GM10266 (cell line): ENCODE measurements at regions not wholly inside any gene's neighbourhood (a gene's known extent, or its start where the extent isn't known, plus 50 kb on each side); places are given as distances from the start of the nearest gene placed in this dataset.

Experiments used
- DNase-seq: peaks from one replicate; pipeline ENCODE4 v3.0.0; 2012; ENCODE audit errors: extremely low spot score
- TF ChIP-seq, protein P1 (sequence below): IDR thresholded peaks from 2 replicates; pipeline ENCODE4 v1.5.1; 2012; ENCODE audit warnings: mild to moderate bottlenecking, low read depth; ENCODE audit not compliant: control insufficient read depth, insufficient read depth; ENCODE audit errors: missing control alignments

DNA sequence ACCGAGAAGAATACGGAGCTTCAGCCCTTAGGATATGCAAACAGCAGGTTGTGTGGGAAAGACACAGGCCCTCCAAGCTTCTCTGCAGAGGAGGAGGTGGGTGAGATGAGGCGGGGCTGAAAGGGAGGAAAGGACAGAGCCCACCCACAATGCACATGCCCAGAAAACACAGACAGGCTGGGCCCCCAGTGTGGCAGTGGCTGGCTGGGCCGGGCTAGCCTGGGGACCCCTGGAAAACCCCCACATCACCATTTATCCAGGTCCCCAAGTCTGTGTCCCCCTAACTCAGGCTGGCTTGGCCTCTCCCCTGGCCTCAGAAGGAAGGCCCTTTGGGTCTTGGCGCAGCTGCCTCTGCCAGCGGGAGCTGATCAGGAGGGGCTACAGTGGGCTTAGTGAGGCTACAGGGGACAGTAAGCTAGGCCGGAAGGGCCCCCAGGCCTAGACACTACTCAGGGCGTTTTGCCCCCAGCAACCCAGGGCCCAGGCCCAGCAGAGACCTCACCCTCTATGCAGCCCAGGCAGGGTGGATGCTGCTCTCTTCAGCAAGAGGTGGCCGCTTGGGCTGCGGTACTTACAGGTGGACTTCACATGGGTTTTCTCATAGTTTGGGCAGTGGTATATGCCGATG is 119.5 kb downstream of the TUBA3C start:
- no peak for DNase-seq
- TF ChIP-seq, protein P1, sequence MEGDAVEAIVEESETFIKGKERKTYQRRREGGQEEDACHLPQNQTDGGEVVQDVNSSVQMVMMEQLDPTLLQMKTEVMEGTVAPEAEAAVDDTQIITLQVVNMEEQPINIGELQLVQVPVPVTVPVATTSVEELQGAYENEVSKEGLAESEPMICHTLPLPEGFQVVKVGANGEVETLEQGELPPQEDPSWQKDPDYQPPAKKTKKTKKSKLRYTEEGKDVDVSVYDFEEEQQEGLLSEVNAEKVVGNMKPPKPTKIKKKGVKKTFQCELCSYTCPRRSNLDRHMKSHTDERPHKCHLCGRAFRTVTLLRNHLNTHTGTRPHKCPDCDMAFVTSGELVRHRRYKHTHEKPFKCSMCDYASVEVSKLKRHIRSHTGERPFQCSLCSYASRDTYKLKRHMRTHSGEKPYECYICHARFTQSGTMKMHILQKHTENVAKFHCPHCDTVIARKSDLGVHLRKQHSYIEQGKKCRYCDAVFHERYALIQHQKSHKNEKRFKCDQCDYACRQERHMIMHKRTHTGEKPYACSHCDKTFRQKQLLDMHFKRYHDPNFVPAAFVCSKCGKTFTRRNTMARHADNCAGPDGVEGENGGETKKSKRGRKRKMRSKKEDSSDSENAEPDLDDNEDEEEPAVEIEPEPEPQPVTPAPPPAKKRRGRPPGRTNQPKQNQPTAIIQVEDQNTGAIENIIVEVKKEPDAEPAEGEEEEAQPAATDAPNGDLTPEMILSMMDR = no peak

DNA sequence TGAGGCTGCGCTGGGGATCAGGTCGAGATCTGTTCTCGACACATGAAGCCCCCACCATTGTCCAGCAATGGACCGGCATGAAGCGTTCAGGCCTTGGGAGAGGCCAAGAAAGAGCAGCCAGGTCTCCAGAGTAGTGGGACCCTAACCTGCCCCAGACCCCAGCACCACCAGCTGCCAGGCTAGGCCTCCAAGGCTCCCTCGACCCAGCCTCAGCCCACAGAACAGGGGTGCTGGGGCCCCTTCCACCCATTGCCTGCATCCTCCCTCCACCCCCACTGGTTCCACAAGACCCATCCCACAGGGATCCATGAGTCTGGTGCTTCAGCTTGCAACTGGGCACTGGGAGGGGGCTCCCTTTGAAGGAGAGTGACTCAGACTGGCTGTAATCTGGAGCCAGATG is 120.3 kb downstream of the TUBA3C start:
- no peak for DNase-seq
- TF ChIP-seq, protein P1 = no peak

DNA sequence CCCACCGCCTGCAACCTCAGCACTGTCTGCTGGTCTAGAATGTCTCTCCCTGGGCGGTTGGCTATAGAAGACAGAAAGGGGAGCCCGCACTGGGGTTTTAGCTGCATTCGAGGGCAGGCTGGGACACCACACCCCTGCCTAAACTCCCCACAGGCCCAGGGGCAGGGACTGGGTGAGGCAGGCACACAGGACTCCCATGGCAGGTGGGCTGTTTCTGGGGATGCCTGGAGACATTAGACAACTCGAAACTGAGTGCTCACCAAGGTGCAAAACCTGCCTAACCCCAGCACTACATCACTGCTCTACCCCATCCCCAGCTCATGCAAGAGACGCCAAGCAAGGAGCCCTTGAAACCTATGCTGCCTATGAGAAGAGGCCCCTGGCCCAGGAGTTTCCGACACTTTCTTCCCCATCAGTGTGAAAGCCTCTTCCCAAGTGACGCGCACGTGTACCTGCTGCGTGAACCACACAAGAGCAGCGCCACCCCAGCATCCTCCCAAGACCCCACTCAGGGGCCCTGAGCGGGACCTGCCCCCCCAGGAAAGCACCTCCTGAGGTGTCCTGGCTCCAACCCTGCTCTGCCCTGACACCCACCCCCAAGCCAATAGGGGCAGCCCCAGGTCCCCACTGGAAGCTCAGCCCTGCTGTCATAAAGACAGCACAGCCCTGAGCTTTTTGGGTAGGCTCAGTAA is 121.2 kb downstream of the TUBA3C start:
- TF ChIP-seq, protein P1 = no peak
- DNase-seq = no peak

DNA sequence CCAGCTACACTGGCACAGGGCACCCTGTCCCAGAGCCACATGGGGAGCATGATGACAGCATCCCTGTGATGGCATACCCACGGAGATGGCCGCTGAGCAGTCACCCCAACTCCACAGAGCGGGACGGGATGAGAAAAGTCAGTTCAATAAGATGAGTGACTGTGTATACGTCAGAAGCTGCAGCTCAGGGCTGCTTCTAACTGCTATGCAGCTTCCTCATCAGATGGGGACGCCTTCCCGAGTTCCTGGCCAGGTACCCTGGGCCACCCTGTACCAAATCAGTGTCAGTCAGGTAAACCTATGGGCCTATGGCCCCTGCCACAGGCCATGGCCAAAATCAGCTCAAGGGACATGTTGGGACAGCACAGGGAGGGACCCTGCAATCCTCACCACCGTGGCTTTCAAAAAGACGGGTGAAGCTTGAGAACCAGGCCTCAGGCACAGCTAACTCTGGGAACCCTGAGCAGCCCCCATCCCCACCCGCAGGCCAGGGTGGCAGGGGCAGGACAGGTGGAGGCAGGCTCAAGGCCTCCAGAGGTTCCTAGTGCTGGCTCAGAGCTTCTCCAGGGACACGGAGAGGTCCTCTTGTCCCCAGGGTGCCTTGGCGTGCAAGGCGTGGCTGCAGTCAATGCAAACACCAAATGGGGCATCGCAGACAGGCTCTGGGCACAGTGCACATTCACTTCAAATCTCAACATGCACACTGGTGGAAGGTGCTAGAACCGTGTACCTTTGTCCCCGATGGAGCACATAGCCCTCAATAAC is 122.4 kb downstream of the TUBA3C start:
- TF ChIP-seq, protein P1 = no peak
- no peak for DNase-seq

DNA sequence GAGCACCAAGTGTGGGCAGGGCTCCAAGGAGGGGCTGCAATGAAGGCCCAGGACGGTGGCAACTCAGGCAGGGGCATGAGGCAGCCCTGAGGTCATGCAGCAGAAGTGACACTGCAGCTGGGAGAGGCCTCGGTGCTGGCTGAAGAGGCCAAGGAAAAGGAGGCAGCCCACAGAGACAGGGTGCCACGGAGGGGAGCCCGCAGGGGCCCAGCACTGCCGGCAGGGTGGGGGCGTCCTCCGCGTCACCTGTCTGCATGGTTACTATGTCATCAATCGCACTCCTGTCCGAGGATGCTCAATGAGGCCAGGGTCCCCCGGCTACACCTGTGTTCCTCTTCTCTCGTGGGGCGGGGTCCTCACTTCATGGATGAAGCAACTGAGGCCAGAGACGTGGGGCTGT is 123.1 kb downstream of the TUBA3C start:
- TF ChIP-seq, protein P1 = no peak

DNA sequence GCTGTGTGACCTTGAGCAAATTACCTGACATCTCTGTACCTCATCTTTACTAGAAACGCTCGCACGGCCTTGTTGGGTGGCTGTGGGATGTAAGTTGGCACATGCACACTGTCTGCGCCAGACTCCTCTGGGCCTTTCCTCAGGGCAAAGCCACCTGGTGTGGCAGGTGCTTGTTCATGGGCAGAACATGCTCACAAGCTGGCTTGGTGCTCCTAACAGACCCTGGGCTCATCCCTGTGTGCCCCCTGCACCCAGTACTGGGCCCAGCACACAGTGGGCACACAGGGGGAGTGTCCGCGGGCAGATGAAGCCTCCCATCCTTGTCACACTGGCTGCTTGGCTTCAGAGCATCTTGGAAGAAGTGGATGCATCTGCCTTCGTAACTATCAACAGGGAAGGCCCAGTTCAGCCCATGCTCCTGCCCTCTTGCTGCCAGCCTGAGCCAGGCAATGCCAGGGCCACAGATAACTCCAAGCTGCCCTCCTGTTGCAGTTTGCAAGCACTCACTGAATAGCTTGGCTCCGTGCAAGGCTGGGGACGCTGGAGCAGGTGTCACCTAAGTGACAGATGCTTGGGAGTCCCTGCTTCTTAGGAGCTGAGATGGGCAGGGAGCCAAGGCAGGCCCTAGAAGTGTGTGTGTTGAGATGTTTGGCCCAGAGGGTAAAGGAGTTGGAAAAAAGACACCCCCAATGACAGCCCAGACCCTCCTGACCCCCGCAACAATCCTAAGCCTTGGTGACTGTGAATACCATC is 123.9 kb downstream of the TUBA3C start:
- TF ChIP-seq, protein P1 = no peak
- DNase-seq = no peak

More for the DNA sequence above, 123.1 kb downstream of the TUBA3C start:
- no peak for DNase-seq
